GM12874 (cell line): ENCODE measurements at regions not wholly inside any gene's neighbourhood (a gene's known extent, or its start where the extent isn't known, plus 50 kb on each side); places are given as distances from the start of the nearest gene placed in this dataset.

Experiments
- TF ChIP-seq, protein P1 (sequence below): IDR thresholded peaks from 2 replicates; pipeline ENCODE4 v1.5.1; 2011; ENCODE audit warnings: low read depth, mild to moderate bottlenecking, control low read depth, low read length, moderate library complexity; ENCODE audit not compliant: insufficient read depth

DNA sequence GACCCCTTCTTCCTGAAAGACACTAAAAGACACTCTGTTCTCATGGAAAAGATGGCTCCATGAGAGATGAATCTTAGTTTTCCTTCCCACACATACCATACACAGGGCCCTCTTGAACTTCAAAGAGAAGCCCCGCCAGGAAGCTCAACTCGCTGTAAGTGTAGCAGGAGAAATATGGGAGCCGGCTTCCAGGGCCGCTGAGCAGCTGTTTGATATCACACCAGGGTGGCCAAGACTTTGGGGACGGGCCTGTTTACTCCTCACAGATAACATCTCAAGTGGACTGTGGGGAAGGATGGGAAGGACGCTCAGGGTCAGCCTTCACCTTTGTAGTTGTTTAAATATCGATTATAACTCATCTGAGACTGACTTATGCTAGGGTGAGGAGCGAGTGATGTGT is 235.5 kb upstream of the TBX3 start:
- TF ChIP-seq, protein P1, sequence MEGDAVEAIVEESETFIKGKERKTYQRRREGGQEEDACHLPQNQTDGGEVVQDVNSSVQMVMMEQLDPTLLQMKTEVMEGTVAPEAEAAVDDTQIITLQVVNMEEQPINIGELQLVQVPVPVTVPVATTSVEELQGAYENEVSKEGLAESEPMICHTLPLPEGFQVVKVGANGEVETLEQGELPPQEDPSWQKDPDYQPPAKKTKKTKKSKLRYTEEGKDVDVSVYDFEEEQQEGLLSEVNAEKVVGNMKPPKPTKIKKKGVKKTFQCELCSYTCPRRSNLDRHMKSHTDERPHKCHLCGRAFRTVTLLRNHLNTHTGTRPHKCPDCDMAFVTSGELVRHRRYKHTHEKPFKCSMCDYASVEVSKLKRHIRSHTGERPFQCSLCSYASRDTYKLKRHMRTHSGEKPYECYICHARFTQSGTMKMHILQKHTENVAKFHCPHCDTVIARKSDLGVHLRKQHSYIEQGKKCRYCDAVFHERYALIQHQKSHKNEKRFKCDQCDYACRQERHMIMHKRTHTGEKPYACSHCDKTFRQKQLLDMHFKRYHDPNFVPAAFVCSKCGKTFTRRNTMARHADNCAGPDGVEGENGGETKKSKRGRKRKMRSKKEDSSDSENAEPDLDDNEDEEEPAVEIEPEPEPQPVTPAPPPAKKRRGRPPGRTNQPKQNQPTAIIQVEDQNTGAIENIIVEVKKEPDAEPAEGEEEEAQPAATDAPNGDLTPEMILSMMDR = no peak

DNA sequence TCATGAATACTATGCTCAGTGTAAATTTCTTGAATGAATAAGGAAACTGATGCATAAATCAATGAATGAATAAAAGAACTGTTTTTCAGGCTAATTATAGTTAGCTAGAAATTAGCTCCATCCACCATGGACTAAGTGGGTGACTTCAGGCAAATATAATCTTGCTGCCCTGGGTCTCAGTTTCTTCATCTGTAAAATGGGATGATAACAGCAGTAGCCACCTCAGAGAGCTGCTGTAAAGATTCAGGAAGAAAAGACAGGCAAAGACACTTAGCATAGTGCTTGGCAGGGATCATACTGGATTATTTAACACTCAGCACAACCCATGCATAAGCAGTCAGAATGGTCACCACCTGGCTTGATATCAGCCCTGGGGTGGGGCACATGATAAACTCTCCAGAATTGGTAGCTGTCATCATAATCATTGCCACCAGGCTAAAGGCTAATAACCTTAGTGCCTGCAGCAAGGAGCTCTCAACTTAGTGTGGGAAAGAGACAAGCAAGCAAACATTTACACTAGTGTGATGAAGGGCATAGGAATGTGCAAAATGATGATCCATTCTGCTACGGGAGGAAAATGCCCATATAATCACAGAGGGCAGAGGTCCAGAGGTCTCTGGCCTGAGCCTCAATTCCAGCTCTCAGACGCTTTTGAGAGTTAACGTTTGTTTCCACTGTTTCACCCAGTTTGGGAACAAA is 234.7 kb upstream of the TBX3 start:
- TF ChIP-seq, protein P1 = no peak

DNA sequence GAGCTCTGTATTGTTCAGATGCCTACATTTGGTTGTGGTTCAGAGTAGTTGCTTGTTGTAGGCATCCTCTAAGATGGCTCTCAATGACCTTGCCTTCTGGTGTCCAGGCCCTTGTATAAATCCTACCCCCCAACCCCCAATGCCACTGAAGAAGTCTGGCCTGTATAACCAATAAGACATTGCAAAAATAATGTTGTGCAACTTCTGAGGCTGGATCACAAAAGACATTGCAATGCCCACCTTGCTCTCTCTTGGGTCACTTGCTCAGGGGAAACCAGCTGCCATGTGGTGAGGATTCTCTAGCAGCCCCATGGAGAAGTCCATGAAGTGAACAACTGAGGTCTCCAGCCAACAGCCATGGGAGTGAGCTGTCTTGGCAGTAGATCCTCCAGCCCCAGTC is 234.0 kb upstream of the TBX3 start:
- TF ChIP-seq, protein P1 = no peak

DNA sequence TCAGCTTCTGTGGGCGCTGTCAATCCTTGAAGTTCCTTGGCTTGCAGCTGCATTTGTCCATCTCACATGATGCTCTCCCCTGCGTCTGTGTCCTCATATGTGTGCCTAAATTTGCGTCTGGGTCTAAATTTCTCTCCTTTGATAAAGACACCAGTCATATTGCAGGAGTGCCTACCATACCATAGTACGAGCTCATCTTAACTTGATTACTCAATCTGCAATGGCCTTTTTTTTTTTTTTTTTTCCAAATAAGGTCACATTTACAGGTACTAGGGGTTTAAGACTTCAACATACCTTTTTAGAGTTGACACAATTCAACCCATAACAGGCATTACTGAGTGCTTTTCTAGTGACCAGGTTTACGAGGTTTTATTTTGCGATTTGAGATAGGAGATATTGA is 233.3 kb upstream of the TBX3 start:
- TF ChIP-seq, protein P1 = no peak

DNA sequence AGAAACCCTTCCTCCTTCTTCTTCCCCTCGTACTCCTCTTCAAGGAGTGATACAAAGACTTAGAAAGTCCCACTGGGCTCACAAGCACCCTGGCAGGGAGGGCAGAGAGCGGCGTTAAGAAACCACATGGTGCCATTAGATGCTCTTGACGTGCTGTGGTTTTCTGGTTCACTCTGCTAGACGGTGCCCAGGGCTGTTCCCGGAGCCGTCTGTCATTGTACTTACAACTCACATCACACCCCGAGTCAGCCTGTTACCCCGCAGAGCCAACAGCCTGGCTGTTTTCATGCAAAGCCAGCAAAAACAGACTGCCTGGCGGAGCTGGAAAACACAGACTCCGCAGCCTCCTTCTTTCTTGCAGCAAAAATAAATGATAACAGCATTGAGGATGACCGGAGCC is 232.6 kb upstream of the TBX3 start:
- TF ChIP-seq, protein P1 = no peak

DNA sequence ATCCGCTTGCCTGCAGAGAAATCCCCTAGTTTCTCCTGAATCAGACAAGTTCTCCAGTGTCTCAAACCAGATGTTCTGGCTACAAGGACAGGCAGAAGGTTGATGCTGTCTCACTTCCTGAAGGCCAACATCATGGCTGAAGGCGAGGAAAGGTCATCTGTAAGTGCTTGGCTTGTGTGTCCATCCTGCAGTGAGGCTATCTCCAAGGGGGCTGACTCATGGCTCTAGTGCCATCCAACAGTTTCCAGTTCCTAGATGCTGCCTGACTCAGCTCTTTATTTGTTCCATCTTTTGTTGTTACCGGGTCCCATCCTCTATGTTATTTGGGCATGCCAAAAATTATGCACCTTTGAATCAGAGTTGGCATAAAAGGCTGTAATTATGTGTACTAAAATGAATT is 232.1 kb upstream of the TBX3 start:
- TF ChIP-seq, protein P1 = no peak

DNA sequence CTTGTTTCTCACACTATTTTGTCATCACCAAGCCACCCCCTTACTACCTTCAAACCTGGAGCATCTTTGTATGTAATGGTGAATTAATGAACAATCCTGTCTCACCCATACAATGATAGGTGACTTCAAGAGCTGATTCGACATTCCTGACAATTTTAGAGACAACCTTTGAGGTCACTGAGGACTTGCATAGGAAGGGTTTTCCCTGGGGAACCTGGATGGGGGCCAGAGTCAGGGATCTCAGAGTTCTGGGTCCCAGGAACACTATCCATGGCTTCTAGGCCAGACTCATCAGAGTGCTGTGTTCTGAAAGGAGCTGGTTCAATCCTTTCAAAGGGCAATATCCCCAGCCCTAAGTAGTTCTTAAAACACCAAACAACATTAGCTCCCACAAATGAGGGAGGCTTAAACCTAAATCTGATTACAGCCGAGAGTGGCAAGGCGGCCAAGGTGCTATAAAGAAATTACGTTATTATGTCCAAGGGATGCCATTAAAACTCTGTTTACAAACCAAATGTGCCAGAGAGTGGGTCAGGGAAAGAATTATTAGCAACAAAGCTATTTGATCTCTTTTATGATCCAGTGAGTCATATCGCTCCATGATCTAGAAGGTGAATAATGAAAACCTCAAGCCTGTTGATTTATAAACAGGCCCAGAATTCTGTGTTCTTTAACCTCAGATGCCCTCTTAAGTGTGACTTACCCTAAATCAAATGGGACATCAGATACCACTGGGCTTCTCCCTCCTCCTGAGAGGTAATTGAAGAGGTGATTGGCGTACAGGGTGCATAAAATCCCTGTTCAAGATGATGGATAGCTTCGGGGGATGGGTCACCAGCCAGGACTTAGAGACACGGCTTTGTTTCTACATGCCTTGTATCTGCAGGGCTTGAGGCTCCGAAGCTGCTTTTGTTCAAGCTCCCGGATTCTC is 230.2 kb upstream of the TBX3 start:
- TF ChIP-seq, protein P1 = no peak
